Ovary (tissue), 7 donors: ENCODE measurements at regions not wholly inside any gene's neighbourhood (a gene's known extent, or its start where the extent isn't known, plus 50 kb on each side); places are given as distances from the start of the nearest gene placed in this dataset.

ENCODE experiments used
- DNase-seq, 5 donors: peaks; one replicate each; pipeline ENCODE4 v3.0.0-alpha.2; 2019 to 2020
- H3K27ac ChIP-seq, 2 donors: fragments of 200-600 bp; one replicate each; pipeline versions ENCODE4 v1.5.1 to v1.8.0; 2019 to 2022
- H3K27me3 ChIP-seq: fragments of 200-600 bp; one replicate; pipeline ENCODE4 v1.8.0; 2022
- H3K36me3 ChIP-seq: fragments of 200-600 bp; sonication (generic); one replicate; pipeline ENCODE4 v1.5.1; 2019
- H3K4me1 ChIP-seq: one replicate; pipeline ENCODE4 v1.8.1; 2013; ENCODE audit warnings: mild to moderate bottlenecking, moderate library complexity; ENCODE audit not compliant: insufficient read depth
- H3K4me3 ChIP-seq: fragments of 200-600 bp; sonication (generic); one replicate; pipeline ENCODE4 v1.5.1; 2017
- H3K9me3 ChIP-seq, 2 donors: fragments of 200-600 bp in 1 of 2; sonication (generic) in 1 of 2; one replicate each; pipeline versions ENCODE4 v1.5.1 to v1.8.1; 2013 to 2019; ENCODE audit warnings: mild to moderate bottlenecking in 1 of 2, moderate library complexity in 1 of 2
- EP300 ChIP-seq: sonication (generic); formaldehyde crosslinking; IDR thresholded peaks from one replicate; pipeline ENCODE4 v1.6.1; 2017; ENCODE audit warnings: antibody characterized with exemption
- POLR2A ChIP-seq: fragments of 450-650 bp; IDR thresholded peaks from one replicate; pipeline ENCODE4 v1.6.1; 2017; ENCODE audit warnings: antibody characterized with exemption, mild to moderate bottlenecking, moderate library complexity
- WGBS, 3 donors: extraction: QIAGEN DNeasy Blood & Tissue Kit in 1 of 3; methylation state at CpG; one replicate each; pipeline versions ENCODE4 v1.1.5 to v1.1.7; 2013 to 2017; 5-methylcytosine and 5-hydroxymethylcytosine counted together
- intact Hi-C, 4 donors: fragments of 100-400 bp; cut with DNase I; formaldehyde crosslinking; loops; one replicate each; pipeline versions ENCODE4 v1.11.0 to v1.15.1; 2022 to 2023
- TF ChIP-seq, protein P1 (sequence below), 3 donors: fragments of 450-650 bp in 2 of 3; fragments of 200-600 bp in 1 of 3; IDR thresholded peaks; one replicate each; pipeline versions ENCODE4 v1.5.1 to v1.8.0; 2016 to 2022; ENCODE audit warnings: antibody characterized with exemption in 3 of 3, mild to moderate bottlenecking in 1 of 3
- donor health status: DM: no; HTN: no; CAD: no; lungs with moderate emphysema.
- donor health status: DM: no; HTN: no; CAD: no.
- donor health status: Bipolar disorder and iron deficiency.
- donor health status: DM: no; HTN: no; CAD: no.
- donor health status: DM: yes; HTN: yes; CAD: no.

DNA sequence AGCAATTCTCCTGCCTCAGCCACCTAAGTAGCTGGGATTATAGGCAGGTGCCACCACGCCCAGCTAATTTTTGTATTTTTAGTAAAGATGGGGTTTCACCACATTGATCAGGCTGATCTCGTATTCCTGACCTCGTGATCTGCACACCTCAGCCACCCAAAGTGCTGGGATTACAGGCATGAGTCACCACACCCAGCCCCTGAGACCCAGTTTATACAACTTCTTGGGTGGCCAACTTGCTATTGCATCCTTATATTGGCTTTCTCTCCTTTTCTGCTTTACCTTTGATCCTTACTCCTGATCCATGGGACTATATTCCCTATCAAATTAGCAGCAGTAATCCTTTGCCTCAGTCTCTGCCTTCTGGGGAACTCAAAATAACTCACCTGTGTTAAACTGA, 659.1 kb downstream of the PRELID2 start:
- 83 to 94% (median 92%) methylated on average over 3 of the region's 3 CpGs for WGBS, 3 donors
- no peak for DNase-seq
- Histone ChIP-seq H3K27ac (no peak overlapping the region), H3K27me3 (no peaks in the 10 kb centered on the region), H3K9me3 (no peaks in the 10 kb centered on the region), H3K36me3 (no peaks in the 10 kb centered on the region), H3K4me1 (no peaks in the 10 kb centered on the region), H3K4me3 (no peak overlapping the region)
- TF ChIP-seq, protein P1, sequence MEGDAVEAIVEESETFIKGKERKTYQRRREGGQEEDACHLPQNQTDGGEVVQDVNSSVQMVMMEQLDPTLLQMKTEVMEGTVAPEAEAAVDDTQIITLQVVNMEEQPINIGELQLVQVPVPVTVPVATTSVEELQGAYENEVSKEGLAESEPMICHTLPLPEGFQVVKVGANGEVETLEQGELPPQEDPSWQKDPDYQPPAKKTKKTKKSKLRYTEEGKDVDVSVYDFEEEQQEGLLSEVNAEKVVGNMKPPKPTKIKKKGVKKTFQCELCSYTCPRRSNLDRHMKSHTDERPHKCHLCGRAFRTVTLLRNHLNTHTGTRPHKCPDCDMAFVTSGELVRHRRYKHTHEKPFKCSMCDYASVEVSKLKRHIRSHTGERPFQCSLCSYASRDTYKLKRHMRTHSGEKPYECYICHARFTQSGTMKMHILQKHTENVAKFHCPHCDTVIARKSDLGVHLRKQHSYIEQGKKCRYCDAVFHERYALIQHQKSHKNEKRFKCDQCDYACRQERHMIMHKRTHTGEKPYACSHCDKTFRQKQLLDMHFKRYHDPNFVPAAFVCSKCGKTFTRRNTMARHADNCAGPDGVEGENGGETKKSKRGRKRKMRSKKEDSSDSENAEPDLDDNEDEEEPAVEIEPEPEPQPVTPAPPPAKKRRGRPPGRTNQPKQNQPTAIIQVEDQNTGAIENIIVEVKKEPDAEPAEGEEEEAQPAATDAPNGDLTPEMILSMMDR (IDR thresholded peaks at IDR 0.05), result no peak
- TF ChIP-seq EP300, result no peak
- TF ChIP-seq POLR2A, result no peak
- intact Hi-C loops, result no loop called here

DNA sequence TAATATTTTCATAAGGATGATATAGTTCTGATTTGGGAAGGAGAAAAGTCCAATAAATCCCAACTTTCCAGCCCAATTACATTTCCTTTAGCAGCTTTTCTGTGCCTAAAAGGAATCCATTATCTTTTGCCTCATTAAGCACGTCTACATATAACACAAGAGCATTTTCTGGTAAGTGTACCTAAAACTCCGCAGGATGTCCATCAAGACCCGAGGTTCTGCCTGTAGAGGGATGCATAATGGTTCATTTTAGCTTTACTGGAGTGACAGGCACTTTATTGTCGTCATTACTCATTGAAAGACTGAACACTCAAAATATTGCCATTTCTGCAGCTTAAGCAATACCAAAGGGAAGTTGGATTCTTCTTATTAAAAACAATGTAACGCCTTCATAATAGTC, 669.0 kb downstream of the PRELID2 start:
- Histone ChIP-seq H3K27me3 (no peaks in the 10 kb centered on the region), H3K4me1 (no peaks in the 10 kb centered on the region), H3K4me3 (no peak overlapping the region), H3K36me3 (no peaks in the 10 kb centered on the region), H3K27ac (no peak overlapping the region), H3K9me3 (no peaks in the 10 kb centered on the region)
- intact Hi-C loops, result no loop called here
- WGBS, 3 donors, result 86 to 93% (median 88%) methylated on average over 5 of the region's 5 CpGs
- TF ChIP-seq, protein P1 (IDR thresholded peaks at IDR 0.05), result no peak
- TF ChIP-seq EP300 (no peak), POLR2A (no peak)
- no peak for DNase-seq

DNA sequence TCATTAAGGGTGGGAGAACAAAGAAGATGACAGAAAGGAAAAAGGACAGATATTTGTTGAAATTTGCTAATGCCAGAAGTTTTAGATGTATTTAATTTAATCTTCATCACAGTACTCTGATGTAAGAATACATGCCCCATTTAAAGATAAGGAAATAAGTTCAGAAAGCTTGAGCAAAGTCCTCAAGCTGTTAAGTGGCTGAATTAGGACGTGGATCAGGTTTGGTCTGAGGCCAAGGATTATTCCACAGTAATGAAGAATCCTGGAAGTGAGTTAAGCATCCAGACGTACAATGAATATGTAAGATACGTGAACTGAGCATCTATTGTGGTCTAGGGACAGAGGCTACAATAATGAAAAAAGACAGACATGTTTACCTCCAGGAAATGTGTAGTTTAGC, 671.3 kb downstream of the PRELID2 start:
- no peaks in the 10 kb centered on the region for H3K9me3 ChIP-seq
- H3K27ac ChIP-seq, result no peak overlapping the region
- DNase-seq, result no peak
- H3K36me3 ChIP-seq, result no peaks in the 10 kb centered on the region
- no peak overlapping the region for H3K4me3 ChIP-seq
- 67 to 79% (median 73%) methylated on average over 3 of the region's 3 CpGs for WGBS, 3 donors
- intact Hi-C loops, result no loop called here
- no peaks in the 10 kb centered on the region for H3K27me3 ChIP-seq
- TF ChIP-seq POLR2A (no peak), EP300 (no peak)
- TF ChIP-seq, protein P1 (IDR thresholded peaks at IDR 0.05), result no peak
- no peaks in the 10 kb centered on the region for H3K4me1 ChIP-seq

DNA sequence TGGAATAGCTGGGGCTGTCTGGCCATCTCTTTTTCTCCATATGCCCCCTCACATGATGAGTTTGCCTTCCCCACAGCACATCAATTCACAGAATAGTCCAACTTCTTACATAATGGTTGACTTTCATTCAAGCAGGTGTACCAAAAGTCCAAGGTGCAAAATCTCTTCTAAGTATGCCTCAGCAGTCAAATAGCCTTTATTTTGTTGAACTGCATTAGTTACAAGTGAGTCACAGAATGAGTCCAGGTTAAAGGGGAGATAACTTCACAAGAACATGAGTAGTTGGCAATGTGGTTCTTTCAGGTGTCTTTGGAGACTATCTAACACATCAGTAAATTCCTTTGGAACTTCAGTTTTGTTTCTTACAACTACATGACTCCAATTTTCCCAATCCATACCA, 672.5 kb downstream of the PRELID2 start:
- H3K4me1 ChIP-seq, result no peaks in the 10 kb centered on the region
- no peak overlapping the region for H3K4me3 ChIP-seq
- H3K36me3 ChIP-seq, result no peaks in the 10 kb centered on the region
- DNase-seq, result no peak
- H3K27me3 ChIP-seq, result no peaks in the 10 kb centered on the region
- H3K9me3 ChIP-seq, result no peaks in the 10 kb centered on the region
- no peak for TF ChIP-seq EP300
- intact Hi-C loops, result no loop called here
- H3K27ac ChIP-seq, result no peak overlapping the region

DNA sequence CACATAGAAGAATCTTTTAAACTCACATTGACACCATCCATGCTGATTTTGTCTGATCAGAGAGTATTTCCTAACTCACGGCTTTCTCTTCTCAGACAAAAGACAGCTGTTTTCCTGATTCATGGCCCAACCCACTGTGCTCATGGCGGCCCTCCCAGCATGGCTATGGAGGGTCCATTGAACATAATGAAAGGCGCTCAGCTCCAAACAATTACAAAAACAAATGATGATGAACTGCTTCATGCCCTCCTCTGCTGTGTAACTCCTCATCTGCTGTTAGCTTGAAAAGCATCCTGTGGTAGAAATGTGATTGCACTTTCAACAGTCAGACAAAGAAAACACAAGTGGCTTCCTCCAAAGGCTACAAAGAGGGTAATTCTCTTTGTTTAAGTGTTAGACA, 673.8 kb downstream of the PRELID2 start:
- Histone ChIP-seq H3K27me3 (no peaks in the 10 kb centered on the region), H3K4me1 (no peaks in the 10 kb centered on the region), H3K36me3 (no peaks in the 10 kb centered on the region), H3K27ac (no peak overlapping the region), H3K9me3 (no peaks in the 10 kb centered on the region), H3K4me3 (no peak overlapping the region)
- WGBS, 3 donors, result 76 to 77% (median 77%) methylated on average over 3 of the region's 3 CpGs
- DNase-seq, result no peak
- intact Hi-C loops, result no loop called here
- no peak for TF ChIP-seq EP300
- no peak for TF ChIP-seq POLR2A
- TF ChIP-seq, protein P1 (IDR thresholded peaks at IDR 0.05), result no peak
